IMR-90 (cell line): ENCODE measurements at regions not wholly inside any gene's neighbourhood (a gene's known extent, or its start where the extent isn't known, plus 50 kb on each side); places are given as distances from the start of the nearest gene placed in this dataset.

Experiments used
- ATAC-seq: fragments of 200-7000 bp; cut with Tn5 transposase; 2 replicates; pipeline ENCODE4 v1.9.1; 2020; ENCODE audit warnings: low read depth, mild to moderate bottlenecking, moderate library complexity
- BruUV-seq: library from RNA; stranded (reverse); fragments of 400-500 nt; replicated peaks from 2 replicates; lab custom pipeline; 2021; lab: Mats Ljungman, UMichigan
- CTCF ChIA-PET: fragments of 300-600 bp; formaldehyde crosslinking; extraction: SDS; loops from one replicate; lab custom pipeline; 2021; ENCODE audit warnings: antibody characterized with exemption; lab: Yijun Ruan, JAX
- POLR2A ChIA-PET: fragments of 300-600 bp; sonication (Branson Sonifier 250); formaldehyde crosslinking; loops from one replicate; lab custom pipeline; 2022; ENCODE audit warnings: antibody characterized with exemption; ENCODE audit not compliant: unreplicated experiment; lab: Charles Lee
- DNase-seq: peaks from one replicate; pipeline ENCODE4 v3.0.0; 2013
- H2AFZ ChIP-seq: replicated peaks from 2 replicates; pipeline ENCODE3; 2013; ENCODE audit warnings: low read length, mild to moderate bottlenecking; ENCODE audit not compliant: poor library complexity
- H2AK5ac ChIP-seq: 2 replicates; pipeline ENCODE4 v1.6.1; 2013; ENCODE audit warnings: low read depth, low read length, inconsistent platforms
- H2AK9ac ChIP-seq: replicated peaks from 2 replicates; pipeline ENCODE3; 2013; ENCODE audit warnings: mild to moderate bottlenecking, low read depth, low read length, moderate library complexity; ENCODE audit not compliant: poor library complexity
- H2BK120ac ChIP-seq: 2 replicates; pipeline ENCODE4 v1.6.1; 2013; ENCODE audit warnings: low read depth, low read length, inconsistent platforms
- H2BK15ac ChIP-seq: 3 replicates; pipeline ENCODE4 v1.6.1; 2013; ENCODE audit warnings: low read depth, low read length, inconsistent platforms
- H2BK20ac ChIP-seq: 2 replicates; pipeline ENCODE4 v1.6.1; 2013; ENCODE audit warnings: low read depth, mild to moderate bottlenecking, inconsistent platforms, low read length, moderate library complexity
- H2BK5ac ChIP-seq: 2 replicates; pipeline ENCODE4 v1.6.1; 2013; ENCODE audit warnings: mild to moderate bottlenecking, low read depth, low read length, inconsistent platforms; ENCODE audit not compliant: poor library complexity, severe bottlenecking
- H3K14ac ChIP-seq: replicated peaks from 2 replicates; pipeline ENCODE4 v1.6.1; 2013; ENCODE audit warnings: low read depth, low read length, inconsistent platforms
- H3K18ac ChIP-seq: 2 replicates; pipeline ENCODE4 v1.6.1; 2013; ENCODE audit warnings: low read depth, low read length, control low read depth
- H3K23ac ChIP-seq: 2 replicates; pipeline ENCODE4 v1.6.1; 2013; ENCODE audit warnings: low read depth, low read length, inconsistent platforms
- H3K27ac ChIP-seq: 2 replicates; pipeline ENCODE4 v1.5.1; 2013; ENCODE audit warnings: mild to moderate bottlenecking, control low read depth, low read length; ENCODE audit not compliant: insufficient read depth
- H3K27me3 ChIP-seq: 2 replicates; pipeline ENCODE4 v1.6.1; 2013; ENCODE audit warnings: low read length; ENCODE audit not compliant: control insufficient read depth, insufficient read depth
- H3K36me3 ChIP-seq: 2 replicates; pipeline ENCODE4 v1.6.1; 2013; ENCODE audit warnings: low read length, mixed read lengths; ENCODE audit not compliant: control insufficient read depth, insufficient read depth
- H3K4ac ChIP-seq: 2 replicates; pipeline ENCODE4 v1.6.1; 2013; ENCODE audit warnings: low read depth, low read length, inconsistent platforms
- H3K4me1 ChIP-seq: 2 replicates; pipeline ENCODE4 v1.6.1; 2013; ENCODE audit warnings: low read length, mixed read lengths; ENCODE audit not compliant: control insufficient read depth, insufficient read depth
- H3K4me2 ChIP-seq: 2 replicates; pipeline ENCODE4 v1.6.1; 2013; ENCODE audit warnings: low read depth, mild to moderate bottlenecking, control low read depth, low read length, moderate library complexity
- H3K4me3 ChIP-seq: 2 replicates; pipeline ENCODE4 v1.5.1; 2013; ENCODE audit warnings: low read depth, mild to moderate bottlenecking, control low read depth, low read length, moderate library complexity; ENCODE audit not compliant: insufficient read depth
- H3K56ac ChIP-seq: 2 replicates; pipeline ENCODE4 v1.6.1; 2013; ENCODE audit warnings: low read length, inconsistent platforms; ENCODE audit not compliant: insufficient read depth; ENCODE audit errors: extremely low read depth
- H3K79me1 ChIP-seq, 2 experiments: 2 replicates each; pipeline ENCODE4 v1.6.1; 2013; ENCODE audit warnings: low read length in 2 of 2, inconsistent platforms in 1 of 2, low read depth in 1 of 2
- H3K9ac ChIP-seq: 2 replicates; pipeline ENCODE4 v1.6.1; 2013; ENCODE audit warnings: low read depth, low read length, control low read depth
- H3K9me1 ChIP-seq: 2 replicates; pipeline ENCODE4 v1.6.1; 2013; ENCODE audit warnings: low read length, inconsistent platforms; ENCODE audit not compliant: insufficient read depth
- H3K9me3 ChIP-seq: 2 replicates; pipeline ENCODE4 v1.6.1; 2013; ENCODE audit warnings: low read length; ENCODE audit not compliant: control insufficient read depth, insufficient read depth
- H4K20me1 ChIP-seq: 2 replicates; pipeline ENCODE4 v1.6.1; 2013; ENCODE audit warnings: low read length, inconsistent platforms; ENCODE audit not compliant: insufficient read depth
- H4K5ac ChIP-seq: 2 replicates; pipeline ENCODE4 v1.6.1; 2013; ENCODE audit warnings: mild to moderate bottlenecking, low read depth, low read length, control low read depth
- H4K8ac ChIP-seq, 2 experiments: 2 replicates each; pipeline ENCODE4 v1.6.1; 2013; ENCODE audit warnings: low read depth in 2 of 2, low read length in 2 of 2, control low read depth in 1 of 2, inconsistent platforms in 1 of 2
- H4K91ac ChIP-seq: 2 replicates; pipeline ENCODE4 v1.6.1; 2013; ENCODE audit warnings: low read depth, low read length, inconsistent platforms; ENCODE audit not compliant: insufficient read depth
- BHLHE40 ChIP-seq: fragments of 150-350 bp; IDR thresholded peaks from 2 replicates; pipeline ENCODE4 v1.6.1; 2016; ENCODE audit warnings: mild to moderate bottlenecking, low read depth, low read length
- CEBPB ChIP-seq: IDR thresholded peaks from 2 replicates; pipeline ENCODE4 v1.6.1; 2012; ENCODE audit warnings: low read depth, low read length, improper control_type of control experiment
- CHD1 ChIP-seq: IDR thresholded peaks from 2 replicates; pipeline ENCODE4 v1.6.1; 2012; ENCODE audit warnings: low read depth, low read length, improper control_type of control experiment
- FOS ChIP-seq: fragments of 150-350 bp; IDR thresholded peaks from 2 replicates; pipeline ENCODE4 v1.6.1; 2016; ENCODE audit warnings: low read depth, low read length
- MAFK ChIP-seq: IDR thresholded peaks from 2 replicates; pipeline ENCODE4 v1.6.1; 2012; ENCODE audit warnings: low read depth, low read length, improper control_type of control experiment
- MAZ ChIP-seq: IDR thresholded peaks from 2 replicates; pipeline ENCODE4 v1.6.1; 2012; ENCODE audit warnings: low read depth, mild to moderate bottlenecking, low read length, improper control_type of control experiment, moderate library complexity, borderline replicate concordance
- MXI1 ChIP-seq: IDR thresholded peaks from 2 replicates; pipeline ENCODE4 v1.6.1; 2012; ENCODE audit warnings: low read depth, mild to moderate bottlenecking, low read length, moderate library complexity, borderline replicate concordance
- RCOR1 ChIP-seq: IDR thresholded peaks from 2 replicates; pipeline ENCODE4 v1.6.1; 2012; ENCODE audit warnings: mild to moderate bottlenecking, low read length, improper control_type of control experiment; ENCODE audit not compliant: insufficient replicate concordance
- WGBS, 2 experiments: methylation state at CpG; one replicate each; pipeline versions ENCODE4 v1.1.5 to v1.1.7; 2013; ENCODE audit warnings: missing lambda C conversion rate in 2 of 2; ENCODE audit not compliant: insufficient read length in 1 of 2; ENCODE audit errors: extremely low coverage in 2 of 2; 5-methylcytosine and 5-hydroxymethylcytosine counted together
- dilution Hi-C: fragments of 300-500 bp; cut with HindIII; formaldehyde crosslinking; loops from one replicate; pipeline ENCODE4 v1.14.3; 2018; ENCODE audit warnings: low sequenced_read_pairs; ENCODE audit not compliant: unreplicated experiment
- in situ Hi-C: fragments of 300-500 bp; cut with MboI; formaldehyde crosslinking; loops from 3 replicates; pipeline ENCODE4 v1.14.3; 2019; ENCODE audit warnings: low sequenced_read_pairs, inconsistent platforms, mixed read lengths
- intact Hi-C: fragments of 100-400 bp; cut with micrococcal nuclease; formaldehyde crosslinking; loops from 2 replicates; pipeline ENCODE4 v1.10.0; 2022
- TF ChIP-seq, protein P1 (sequence below): fragments of 150-350 bp; IDR thresholded peaks from 2 replicates; pipeline ENCODE4 v1.6.1; 2017; ENCODE audit warnings: mild to moderate bottlenecking, antibody characterized with exemption, low read length, low read depth

DNA sequence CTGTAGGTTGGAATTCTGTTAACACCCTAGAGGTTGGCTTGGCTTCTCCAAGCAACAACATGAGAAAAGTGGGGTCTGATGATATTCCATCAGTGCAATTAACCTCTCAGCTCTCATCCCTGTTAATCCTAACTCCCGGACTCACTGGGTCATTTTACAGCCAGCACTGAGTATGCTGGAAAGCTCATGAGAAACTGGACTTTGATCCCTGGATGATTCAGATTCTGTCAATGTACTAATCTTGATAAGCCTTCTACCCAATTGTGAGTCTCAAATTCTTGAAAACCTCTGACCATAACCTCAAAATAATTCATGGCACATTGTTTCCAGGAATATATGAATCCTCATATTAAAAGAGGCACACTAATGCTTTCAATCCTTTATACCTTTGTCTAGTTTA, 244.3 kb upstream of the DCAF8L1 start:
- Histone ChIP-seq H3K23ac (no peak overlapping the region), H3K27ac (no peak overlapping the region), H4K8ac (no peak overlapping the region), H4K20me1 (no peaks in the 10 kb centered on the region), H3K36me3 (no peaks in the 10 kb centered on the region), H2AFZ (no peak overlapping the region), H3K79me1 (no peaks in the 10 kb centered on the region), H3K4me2 (no peak overlapping the region), H3K4ac (no peak overlapping the region), H2BK120ac (no peak overlapping the region), H3K9ac (no peak overlapping the region), H3K4me1 (no peaks in the 10 kb centered on the region), H2AK9ac (no peak overlapping the region), H3K14ac (no peak overlapping the region), H3K9me1 (no peaks in the 10 kb centered on the region), H2AK5ac (no peak overlapping the region), H3K9me3 (no peaks in the 10 kb centered on the region), H2BK15ac (no peak overlapping the region), H3K18ac (no peak overlapping the region), H2BK20ac (no peak overlapping the region), H4K5ac (no peak overlapping the region), H3K4me3 (no peak overlapping the region), H3K56ac (no peak overlapping the region), H4K91ac (no peak overlapping the region), H2BK5ac (no peak overlapping the region), H3K27me3 (no peaks in the 10 kb centered on the region)
- no peak for ATAC-seq
- intact Hi-C loops (no loop called here), in situ Hi-C loops (no loop called here), dilution Hi-C loops (no loop called here)
- BruUV-seq = no TSS peak
- POLR2A ChIA-PET = no interaction called here
- TF ChIP-seq RCOR1 = no peak
- TF ChIP-seq BHLHE40 = no peak
- TF ChIP-seq MAFK = no peak
- no peak for TF ChIP-seq FOS
- no peak for TF ChIP-seq MXI1
- TF ChIP-seq, protein P1, sequence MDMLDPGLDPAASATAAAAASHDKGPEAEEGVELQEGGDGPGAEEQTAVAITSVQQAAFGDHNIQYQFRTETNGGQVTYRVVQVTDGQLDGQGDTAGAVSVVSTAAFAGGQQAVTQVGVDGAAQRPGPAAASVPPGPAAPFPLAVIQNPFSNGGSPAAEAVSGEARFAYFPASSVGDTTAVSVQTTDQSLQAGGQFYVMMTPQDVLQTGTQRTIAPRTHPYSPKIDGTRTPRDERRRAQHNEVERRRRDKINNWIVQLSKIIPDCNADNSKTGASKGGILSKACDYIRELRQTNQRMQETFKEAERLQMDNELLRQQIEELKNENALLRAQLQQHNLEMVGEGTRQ = no peak
- TF ChIP-seq MAZ = no peak
- no peak for TF ChIP-seq CEBPB
- TF ChIP-seq CHD1 = no peak
- no peak for DNase-seq
- CTCF ChIA-PET = no interaction called here
- WGBS, 2 experiments = no CpG with 5 or more reads among the region's 1 CpG
